GM21381 (cell line): ENCODE measurements at regions not wholly inside any gene's neighbourhood (a gene's known extent, or its start where the extent isn't known, plus 50 kb on each side); places are given as distances from the start of the nearest gene placed in this dataset.

Source experiments
- ATAC-seq: cut with Tn5 transposase; IDR thresholded peaks from one replicate; pipeline ENCODE4 v1.9.1; 2021; ENCODE audit warnings: mild to moderate bottlenecking, moderate library complexity; ENCODE audit not compliant: unreplicated experiment

- ATAC-seq: no peak
Observed at GRCh38 chr18:64271975-64272659, 123.2 kb upstream of the LINC00305 start.

GRCh38 chr18:64271246-64271645 lies 122.4 kb upstream of the LINC00305 start:
- no peak for ATAC-seq

- no peak for ATAC-seq
Observed at GRCh38 chr18:64270608-64271007, 121.7 kb upstream of the LINC00305 start.

GRCh38 chr18:64270121-64270520 lies 121.2 kb upstream of the LINC00305 start:
- no peak for ATAC-seq

GRCh38 chr18:64264171-64264570 lies 115.3 kb upstream of the LINC00305 start:
- ATAC-seq: no peak

GRCh38 chr18:64260810-64261209 lies 111.9 kb upstream of the LINC00305 start:
- no peak for ATAC-seq

GRCh38 chr18:64259871-64260270 lies 111.0 kb upstream of the LINC00305 start:
- no peak for ATAC-seq

GRCh38 chr18:64258111-64258650 lies 109.3 kb upstream of the LINC00305 start:
- no peak for ATAC-seq

GRCh38 chr18:64254399-64255093 lies 105.7 kb upstream of the LINC00305 start:
- no peak for ATAC-seq

GRCh38 chr18:64253873-64254272 lies 105.0 kb upstream of the LINC00305 start:
- ATAC-seq: no peak

GRCh38 chr18:64253222-64253621 lies 104.3 kb upstream of the LINC00305 start:
- no peak for ATAC-seq

GRCh38 chr18:64248836-64249235 lies 99.9 kb upstream of the LINC00305 start:
- no peak for ATAC-seq

- ATAC-seq: no peak
Observed at GRCh38 chr18:64245126-64245861, 96.4 kb upstream of the LINC00305 start.

- no peak for ATAC-seq
Observed at GRCh38 chr18:64244571-64244970, 95.7 kb upstream of the LINC00305 start.

- no peak for ATAC-seq
Observed at GRCh38 chr18:64240316-64240715, 91.4 kb upstream of the LINC00305 start.

- no peak for ATAC-seq
Observed at GRCh38 chr18:64238076-64238475, 89.2 kb upstream of the LINC00305 start.

GRCh38 chr18:64234321-64234720 lies 85.4 kb upstream of the LINC00305 start:
- ATAC-seq: no peak

GRCh38 chr18:64233851-64234250 lies 85.0 kb upstream of the LINC00305 start:
- ATAC-seq: no peak

GRCh38 chr18:64220941-64221340 lies 72.1 kb upstream of the LINC00305 start:
- ATAC-seq: no peak

GRCh38 chr18:64219517-64219916 lies 70.6 kb upstream of the LINC00305 start:
- no peak for ATAC-seq

GRCh38 chr18:64210401-64210949 lies 61.6 kb upstream of the LINC00305 start:
- no peak for ATAC-seq
